KMS-11 (cell line): ENCODE measurements at regions not wholly inside any gene's neighbourhood (a gene's known extent, or its start where the extent isn't known, plus 50 kb on each side); places are given as distances from the start of the nearest gene placed in this dataset.

Experiments used
- H2AFZ ChIP-seq: fragments of 200-600 bp; sonication (generic); 2 replicates; pipeline ENCODE4 v1.6.1; 2016; ENCODE audit warnings: antibody characterized with exemption, mixed run types, low read depth
- H3K27ac ChIP-seq: fragments of 200-600 bp; sonication (generic); 2 replicates; pipeline ENCODE4 v1.6.1; 2016; ENCODE audit warnings: mild to moderate bottlenecking, mixed run types
- H3K27me3 ChIP-seq: fragments of 200-600 bp; sonication (generic); 2 replicates; pipeline ENCODE4 v1.6.1; 2017; ENCODE audit warnings: mild to moderate bottlenecking, low read depth, mixed run types, moderate library complexity; ENCODE audit not compliant: insufficient read depth
- H3K36me3 ChIP-seq: fragments of 200-600 bp; sonication (generic); 2 replicates; pipeline ENCODE4 v1.6.1; 2017; ENCODE audit warnings: mild to moderate bottlenecking, mixed run types; ENCODE audit not compliant: insufficient read depth
- H3K4me1 ChIP-seq: fragments of 200-600 bp; sonication (generic); 2 replicates; pipeline ENCODE4 v1.6.1; 2016; ENCODE audit warnings: mild to moderate bottlenecking, low read depth, mixed run types; ENCODE audit not compliant: poor library complexity, severe bottlenecking
- H3K4me2 ChIP-seq: fragments of 200-600 bp; sonication (generic); 2 replicates; pipeline ENCODE4 v1.7.0; 2016; ENCODE audit warnings: mild to moderate bottlenecking, mixed run types
- H3K4me3 ChIP-seq: fragments of 200-600 bp; sonication (generic); IDR thresholded peaks from 2 replicates; pipeline ENCODE4 v1.6.1; 2017; ENCODE audit warnings: low read depth, low read length, mixed read lengths; ENCODE audit not compliant: insufficient read depth
- H3K79me2 ChIP-seq: fragments of 200-600 bp; sonication (generic); 2 replicates; pipeline ENCODE4 v1.6.1; 2016; ENCODE audit warnings: low read depth, mixed run types; ENCODE audit not compliant: insufficient read depth
- H3K9ac ChIP-seq: fragments of 200-600 bp; sonication (generic); 2 replicates; pipeline ENCODE4 v1.6.1; 2016; ENCODE audit warnings: mild to moderate bottlenecking, mixed run types
- H4K20me1 ChIP-seq: fragments of 200-600 bp; sonication (generic); 2 replicates; pipeline ENCODE4 v1.6.1; 2016; ENCODE audit warnings: mild to moderate bottlenecking, mixed run types; ENCODE audit not compliant: insufficient read depth
- TF ChIP-seq, protein P1 (sequence below): fragments of 200-600 bp; sonication (generic); conservative IDR thresholded peaks from 2 replicates; pipeline ENCODE4 v1.6.1; 2017; ENCODE audit warnings: low read depth, mild to moderate bottlenecking, antibody characterized with exemption, low read length, moderate library complexity, mixed read lengths

DNA sequence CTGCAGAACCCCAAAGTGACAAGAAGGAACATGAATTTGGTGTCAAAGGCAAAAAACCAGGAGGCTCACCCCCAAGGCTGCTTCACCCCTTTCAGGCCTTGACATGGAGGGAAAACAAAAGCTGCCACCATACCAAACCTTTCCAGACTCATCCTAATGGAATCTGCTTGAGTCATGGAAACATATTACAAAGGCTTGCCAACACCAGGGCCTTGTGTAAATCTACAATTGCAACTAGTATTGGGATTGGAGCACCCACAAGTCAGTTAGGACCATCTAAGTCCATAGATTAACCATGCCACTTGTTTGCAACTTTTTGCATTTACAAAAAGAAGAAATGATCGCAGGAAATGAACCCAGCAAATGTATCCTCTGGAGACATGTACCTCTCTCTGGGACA lies 297.6 kb downstream of the CDCA7 start:
- H3K9ac ChIP-seq = no peak overlapping the region
- H3K4me3 ChIP-seq = no peak overlapping the region
- H3K4me2 ChIP-seq = no peak overlapping the region

DNA sequence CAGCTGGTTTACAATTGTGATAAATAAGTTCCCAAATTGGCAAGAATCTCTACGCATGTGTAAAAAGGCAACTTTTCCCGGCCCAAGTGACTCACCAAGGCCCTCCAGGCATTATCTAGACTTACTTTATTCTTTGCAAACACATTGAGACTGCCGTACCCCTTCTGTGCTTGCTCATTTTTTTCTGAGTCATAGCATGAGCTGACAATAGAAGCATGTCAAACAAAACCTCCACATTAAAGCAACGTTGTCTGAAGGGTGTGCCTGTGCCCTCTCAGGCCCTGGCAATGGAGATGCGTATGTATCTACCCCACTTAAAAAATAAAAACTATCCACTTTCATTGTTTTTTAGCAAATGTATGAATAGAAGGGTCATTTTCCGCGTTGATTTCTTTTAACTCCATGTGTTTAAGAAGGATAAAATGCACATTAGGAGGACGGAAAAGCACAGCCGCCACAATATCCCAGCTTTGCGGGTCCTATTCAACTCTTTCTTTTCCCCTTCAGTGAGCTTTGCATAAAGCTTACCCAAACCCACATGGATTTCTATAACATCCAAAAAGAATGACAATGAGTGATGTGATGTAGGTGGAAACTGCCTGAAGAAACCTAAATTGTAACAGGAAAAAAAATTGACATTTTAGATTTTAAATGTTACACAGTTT lies 298.2 kb downstream of the CDCA7 start:
- no peaks in the 10 kb centered on the region for H3K79me2 ChIP-seq
- H3K9ac ChIP-seq = no peak overlapping the region
- H2AFZ ChIP-seq = no peak overlapping the region
- no peaks in the 10 kb centered on the region for H4K20me1 ChIP-seq
- TF ChIP-seq, protein P1, sequence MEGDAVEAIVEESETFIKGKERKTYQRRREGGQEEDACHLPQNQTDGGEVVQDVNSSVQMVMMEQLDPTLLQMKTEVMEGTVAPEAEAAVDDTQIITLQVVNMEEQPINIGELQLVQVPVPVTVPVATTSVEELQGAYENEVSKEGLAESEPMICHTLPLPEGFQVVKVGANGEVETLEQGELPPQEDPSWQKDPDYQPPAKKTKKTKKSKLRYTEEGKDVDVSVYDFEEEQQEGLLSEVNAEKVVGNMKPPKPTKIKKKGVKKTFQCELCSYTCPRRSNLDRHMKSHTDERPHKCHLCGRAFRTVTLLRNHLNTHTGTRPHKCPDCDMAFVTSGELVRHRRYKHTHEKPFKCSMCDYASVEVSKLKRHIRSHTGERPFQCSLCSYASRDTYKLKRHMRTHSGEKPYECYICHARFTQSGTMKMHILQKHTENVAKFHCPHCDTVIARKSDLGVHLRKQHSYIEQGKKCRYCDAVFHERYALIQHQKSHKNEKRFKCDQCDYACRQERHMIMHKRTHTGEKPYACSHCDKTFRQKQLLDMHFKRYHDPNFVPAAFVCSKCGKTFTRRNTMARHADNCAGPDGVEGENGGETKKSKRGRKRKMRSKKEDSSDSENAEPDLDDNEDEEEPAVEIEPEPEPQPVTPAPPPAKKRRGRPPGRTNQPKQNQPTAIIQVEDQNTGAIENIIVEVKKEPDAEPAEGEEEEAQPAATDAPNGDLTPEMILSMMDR = no peak
- H3K36me3 ChIP-seq = no peaks in the 10 kb centered on the region
- no peak overlapping the region for H3K4me3 ChIP-seq
- no peaks in the 10 kb centered on the region for H3K4me1 ChIP-seq
- no peaks in the 10 kb centered on the region for H3K27me3 ChIP-seq
- H3K4me2 ChIP-seq = no peak overlapping the region
- H3K27ac ChIP-seq = no peak overlapping the region

More for the DNA sequence above, 297.6 kb downstream of the CDCA7 start:
- no peak overlapping the region for H3K27ac ChIP-seq
- H2AFZ ChIP-seq = no peak overlapping the region
- TF ChIP-seq, protein P1 = no peak
- no peaks in the 10 kb centered on the region for H3K36me3 ChIP-seq
- no peaks in the 10 kb centered on the region for H3K27me3 ChIP-seq
- no peaks in the 10 kb centered on the region for H3K4me1 ChIP-seq
- H4K20me1 ChIP-seq = no peaks in the 10 kb centered on the region
- no peaks in the 10 kb centered on the region for H3K79me2 ChIP-seq

DNA sequence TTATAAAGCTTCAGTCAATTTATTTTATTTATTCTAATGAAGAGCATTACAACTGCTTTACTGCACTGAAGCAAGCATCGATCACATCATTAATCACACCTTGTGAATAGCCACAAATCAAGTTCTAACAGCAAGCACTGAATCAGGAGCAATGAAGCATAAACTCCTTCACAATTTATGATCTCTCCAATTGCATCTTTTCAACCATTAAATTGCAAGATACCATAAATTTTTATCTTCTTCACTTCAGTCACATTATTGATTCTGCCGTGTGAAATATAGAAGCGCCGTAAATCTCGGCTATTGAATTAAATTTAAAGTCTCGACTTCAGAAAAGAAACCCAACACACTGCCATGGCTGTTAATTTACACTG lies 298.7 kb downstream of the CDCA7 start:
- Histone ChIP-seq H3K4me1 (no peaks in the 10 kb centered on the region), H3K36me3 (no peaks in the 10 kb centered on the region), H3K9ac (no peak overlapping the region), H3K4me2 (no peak overlapping the region), H3K79me2 (no peaks in the 10 kb centered on the region), H3K27me3 (no peaks in the 10 kb centered on the region), H3K27ac (no peak overlapping the region), H2AFZ (no peak overlapping the region), H4K20me1 (no peaks in the 10 kb centered on the region), H3K4me3 (no peak overlapping the region)
- TF ChIP-seq, protein P1 = no peak

DNA sequence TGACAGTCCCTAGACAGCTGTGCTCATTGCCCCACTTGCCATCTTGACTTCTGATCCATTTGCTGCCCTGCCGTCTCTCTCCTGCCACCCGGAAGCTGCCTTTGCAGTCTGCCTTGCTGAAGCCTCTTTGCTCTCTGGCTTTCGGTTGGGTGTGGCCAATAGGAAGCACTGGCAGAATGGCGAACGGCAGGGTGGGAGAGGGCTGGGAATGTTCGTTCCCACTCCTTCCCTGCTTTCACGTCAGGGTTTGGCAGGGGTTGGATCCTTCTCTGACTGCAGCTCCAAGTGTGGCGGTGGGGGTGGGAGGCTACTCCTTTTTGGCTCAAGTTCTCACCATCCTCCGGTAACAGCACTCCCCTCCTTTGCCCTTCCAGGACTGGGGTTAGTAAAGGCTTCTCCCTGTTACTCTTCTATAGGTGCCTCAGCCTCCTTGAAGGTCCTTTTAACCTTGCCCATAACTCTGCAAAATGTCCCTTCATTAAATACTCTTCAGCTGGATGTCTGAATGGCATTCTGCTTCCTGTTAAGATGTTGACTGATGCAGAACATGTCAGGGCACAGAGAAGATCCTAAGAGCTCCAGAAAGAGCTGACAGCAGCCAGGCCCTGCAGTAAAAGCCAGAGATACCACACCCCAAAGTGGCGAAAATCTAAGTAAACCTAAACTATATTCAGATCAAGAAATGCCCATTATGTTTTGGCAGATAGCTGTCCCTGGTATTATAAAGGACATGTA lies 299.7 kb downstream of the CDCA7 start:
- Histone ChIP-seq H3K9ac (no peak overlapping the region), H3K36me3 (no peaks in the 10 kb centered on the region), H3K27ac (no peak overlapping the region), H3K4me1 (no peaks in the 10 kb centered on the region), H3K27me3 (no peaks in the 10 kb centered on the region), H3K4me3 (no peak overlapping the region), H3K4me2 (no peak overlapping the region), H4K20me1 (no peaks in the 10 kb centered on the region), H3K79me2 (no peaks in the 10 kb centered on the region), H2AFZ (no peak overlapping the region)
- TF ChIP-seq, protein P1 = no peak
